Left lung (tissue), 4 donors: ENCODE measurements at regions not wholly inside any gene's neighbourhood (a gene's known extent, or its start where the extent isn't known, plus 50 kb on each side); places are given as distances from the start of the nearest gene placed in this dataset.

ENCODE experiments used
- ATAC-seq: fragments of 200-7000 bp; cut with Tn5 transposase; one replicate; pipeline ENCODE4 v1.9.1; 2020; ENCODE audit warnings: moderate library complexity
- DNase-seq, 4 donors: peaks; one replicate each; pipeline ENCODE4 v3.0.0-alpha.2; 2013 to 2020
- H3K27ac ChIP-seq, 2 donors: fragments of 200-600 bp; sonication (generic) in 1 of 2; one replicate each; pipeline versions ENCODE4 v1.5.0 to v1.8.0; 2020 to 2021
- H3K27me3 ChIP-seq, 2 donors: fragments of 200-600 bp; sonication (generic) in 1 of 2; one replicate each; pipeline versions ENCODE4 v1.5.0 to v1.8.0; 2020 to 2021
- H3K36me3 ChIP-seq, 2 donors: fragments of 200-600 bp; sonication (generic) in 1 of 2; one replicate each; pipeline versions ENCODE4 v1.5.0 to v1.8.0; 2020 to 2021
- H3K4me1 ChIP-seq, 2 donors: fragments of 200-600 bp; one replicate each; pipeline ENCODE4 v1.8.0; 2021
- H3K4me3 ChIP-seq, 2 donors: fragments of 200-600 bp; sonication (generic) in 1 of 2; one replicate each; pipeline versions ENCODE4 v1.5.0 to v1.8.0; 2020 to 2021; ENCODE audit warnings: mild to moderate bottlenecking in 1 of 2
- H3K9me3 ChIP-seq, 2 donors: fragments of 200-600 bp; sonication (generic) in 1 of 2; one replicate each; pipeline versions ENCODE4 v1.5.0 to v1.8.0; 2020 to 2021
- CTCF ChIP-seq, 2 donors: fragments of 200-600 bp; sonication (generic) in 1 of 2; IDR thresholded peaks; one replicate each; pipeline versions ENCODE4 v1.5.0 to v1.8.0; 2021; ENCODE audit warnings: antibody characterized with exemption in 2 of 2
- intact Hi-C, 2 donors: fragments of 100-400 bp; cut with DNase I; formaldehyde crosslinking; loops; one replicate each; pipeline versions ENCODE4 v1.11.2 to v1.14.2; 2022
- donor health status: DM: no; HTN: yes; CAD: no.
- donor health status: DM: no; HTN: no; CAD: no.

GRCh38 chr6:90922325-90922724, 335.5 kb upstream of the MAP3K7 start:
- H3K9me3 ChIP-seq, result no peaks in the 10 kb centered on the region
- no peak for DNase-seq
- no peaks in the 10 kb centered on the region for H3K27me3 ChIP-seq
- TF ChIP-seq CTCF (IDR thresholded peaks at IDR 0.05), result no peak
- no peaks in the 10 kb centered on the region for H3K36me3 ChIP-seq
- no peak overlapping the region for H3K27ac ChIP-seq
- H3K4me1 ChIP-seq, result no peaks in the 10 kb centered on the region
- no peak overlapping the region for H3K4me3 ChIP-seq
- ATAC-seq, result no peak
- intact Hi-C loops, result no loop called here

DNA sequence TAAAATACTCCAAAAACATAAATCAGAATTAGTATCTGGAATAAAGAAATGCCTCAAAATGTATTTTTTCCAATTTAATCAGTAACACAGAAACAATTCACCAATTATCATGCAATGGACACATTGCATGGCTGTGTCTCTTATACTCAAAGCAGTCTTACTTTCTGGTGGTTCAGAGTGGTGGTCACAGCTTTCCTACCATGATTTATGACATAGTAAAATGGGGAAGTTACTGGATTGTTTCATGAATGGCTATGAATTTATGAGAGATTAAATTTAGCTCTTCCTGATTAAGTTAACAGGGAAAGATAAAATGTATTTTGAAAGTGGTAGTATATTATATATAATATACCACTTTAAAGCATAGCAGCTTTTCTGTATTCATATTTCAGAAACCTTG, 331.5 kb upstream of the MAP3K7 start:
- peaks cover 0 to 6% of the 10 kb centered on the region in 2 donors for H3K9me3 ChIP-seq
- intact Hi-C loops, result no loop called here
- no peaks in the 10 kb centered on the region for H3K4me1 ChIP-seq
- H3K27me3 ChIP-seq, result no peaks in the 10 kb centered on the region
- H3K36me3 ChIP-seq, result no peaks in the 10 kb centered on the region
- H3K4me3 ChIP-seq, result no peak overlapping the region
- ATAC-seq, result no peak
- DNase-seq, result no peak
- TF ChIP-seq CTCF (IDR thresholded peaks at IDR 0.05), result no peak
- H3K27ac ChIP-seq, result no peak overlapping the region

DNA sequence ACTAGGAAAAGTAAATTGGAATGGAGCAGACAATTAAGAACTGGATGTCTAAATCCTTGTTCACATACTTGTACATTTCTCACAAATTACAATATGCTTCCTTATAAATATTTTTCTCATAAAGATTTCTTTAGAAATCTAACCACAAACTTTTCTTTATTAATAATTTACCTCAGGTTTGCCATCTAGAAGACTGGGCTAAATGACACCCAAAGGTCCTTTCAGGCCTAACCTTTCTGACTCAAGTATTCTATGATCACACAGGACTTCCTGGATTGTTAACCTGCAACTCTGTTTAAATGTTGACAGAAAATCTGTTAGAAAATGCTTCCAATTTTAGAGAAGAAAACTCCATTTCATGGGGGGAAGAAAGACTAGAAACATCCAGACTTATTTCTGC, 330.5 kb upstream of the MAP3K7 start:
- Histone ChIP-seq H3K36me3 (no peaks in the 10 kb centered on the region), H3K4me3 (no peak overlapping the region), H3K9me3 (peaks cover 0 to 6% of the 10 kb centered on the region in 2 donors), H3K27me3 (no peaks in the 10 kb centered on the region), H3K27ac (no peak overlapping the region), H3K4me1 (no peaks in the 10 kb centered on the region)
- DNase-seq (no peak), ATAC-seq (no peak)
- intact Hi-C loops, result no loop called here
- no peak for TF ChIP-seq CTCF (IDR thresholded peaks at IDR 0.05)

- no peaks in the 10 kb centered on the region for H3K4me1 ChIP-seq
- H3K27me3 ChIP-seq, result no peaks in the 10 kb centered on the region
- no peak overlapping the region for H3K27ac ChIP-seq
- no peaks in the 10 kb centered on the region for H3K36me3 ChIP-seq
- TF ChIP-seq CTCF (IDR thresholded peaks at IDR 0.05), result no peak
- ATAC-seq (no peak), DNase-seq (no peak)
- H3K9me3 ChIP-seq, result peaks cover 0 to 6% of the 10 kb centered on the region in 2 donors
- no peak overlapping the region for H3K4me3 ChIP-seq
- intact Hi-C loops, result no loop called here
Observed at GRCh38 chr6:90916968-90917367, 330.1 kb upstream of the MAP3K7 start.

DNA sequence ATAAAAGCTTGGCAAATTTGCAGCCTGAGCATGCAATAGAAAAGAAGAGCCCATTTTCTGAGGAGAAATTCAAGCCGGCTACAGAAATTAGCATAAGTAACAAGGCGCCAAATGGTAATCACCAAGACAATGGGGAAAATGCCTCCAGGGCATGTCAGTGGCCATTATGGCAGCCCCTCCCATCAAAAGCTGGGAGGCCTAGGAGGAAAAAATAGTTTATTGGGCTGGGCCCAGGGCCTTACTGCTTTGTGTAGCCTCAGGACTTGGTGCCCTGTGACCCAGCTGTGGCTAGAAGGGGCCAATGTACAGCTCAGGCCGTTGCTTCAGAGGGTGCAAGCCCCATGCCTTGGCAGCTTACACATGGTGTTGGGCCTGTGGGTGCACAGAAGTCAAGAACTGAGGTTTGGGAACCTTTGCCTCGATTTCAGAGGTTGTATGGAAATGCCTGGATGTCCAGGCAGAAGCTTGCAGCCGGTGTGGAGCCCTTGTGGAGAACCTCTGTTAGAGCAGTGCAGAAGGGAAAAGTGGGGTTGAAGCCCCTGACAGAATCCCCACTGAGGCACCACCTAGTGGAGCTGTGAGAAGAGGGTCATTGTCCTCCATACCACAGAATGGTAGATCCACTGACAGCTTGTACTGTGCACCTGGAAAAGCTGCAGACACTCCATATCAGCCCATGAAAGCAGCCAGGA, 328.5 kb upstream of the MAP3K7 start:
- no peaks in the 10 kb centered on the region for H3K4me1 ChIP-seq
- H3K36me3 ChIP-seq, result no peaks in the 10 kb centered on the region
- H3K4me3 ChIP-seq, result no peak overlapping the region
- ATAC-seq (no peak), DNase-seq (no peak)
- H3K9me3 ChIP-seq, result peaks cover 0 to 6% of the 10 kb centered on the region in 2 donors
- H3K27ac ChIP-seq, result no peak overlapping the region
- no peak for TF ChIP-seq CTCF (IDR thresholded peaks at IDR 0.05)
- intact Hi-C loops, result no loop called here
- no peaks in the 10 kb centered on the region for H3K27me3 ChIP-seq
